Endothelial cell of umbilical vein (primary cell): ENCODE measurements at regions not wholly inside any gene's neighbourhood (a gene's known extent, or its start where the extent isn't known, plus 50 kb on each side); places are given as distances from the start of the nearest gene placed in this dataset.

Source experiments
- BruUV-seq: library from RNA; stranded (reverse); fragments of 400-500 nt; replicated peaks from 2 replicates; lab custom pipeline; 2021; lab: Mats Ljungman, UMichigan
- CTCF ChIA-PET: fragments of 300-600, 350-600 bp; sonication (Branson Sonifier 250); formaldehyde crosslinking; loops from one replicate; lab custom pipeline; 2021; ENCODE audit warnings: antibody characterized with exemption, inconsistent platforms; lab: Charles Lee
- POLR2A ChIA-PET: fragments of 300-600, 350-600 bp; sonication (Branson Sonifier 250); formaldehyde crosslinking; loops from one replicate; lab custom pipeline; 2021; ENCODE audit warnings: antibody characterized with exemption, inconsistent platforms; lab: Charles Lee
- DNase-seq: peaks from one replicate; pipeline ENCODE4 v3.0.0-alpha.2; 2011; ENCODE audit warnings: low read depth, low spot score
- FAIRE-seq: peaks from 2 replicates; lab custom pipeline; 2011; peaks lifted over from hg19 to GRCh38; lab: Jason Lieb, UNC
- H2AFZ ChIP-seq: 2 replicates; pipeline ENCODE4 v1.6.0; 2012; ENCODE audit warnings: low read depth, low read length, control low read depth, inconsistent platforms
- H3K27ac ChIP-seq: 2 replicates; pipeline ENCODE4 v1.5.1; 2011; ENCODE audit warnings: low read depth, mild to moderate bottlenecking, control low read depth, low read length, moderate library complexity; ENCODE audit not compliant: insufficient read depth
- H3K27me3 ChIP-seq, 2 experiments: 2 replicates each; pipeline versions ENCODE4 v1.6.0 to v1.6.1; 2011; ENCODE audit warnings: low read length in 2 of 2, mixed read lengths in 1 of 2; ENCODE audit not compliant: control insufficient read depth in 2 of 2, insufficient read depth in 2 of 2
- H3K36me3 ChIP-seq, 2 experiments: 2 replicates in 1 of 2; 3 replicates in 1 of 2; pipeline ENCODE4 v1.5.1; 2011; ENCODE audit warnings: low read length in 2 of 2, mild to moderate bottlenecking in 1 of 2, moderate library complexity in 1 of 2; ENCODE audit not compliant: control insufficient read depth in 2 of 2, insufficient read depth in 2 of 2; ENCODE audit errors: extremely low read depth in 1 of 2
- H3K4me1 ChIP-seq: 3 replicates; pipeline ENCODE4 v1.5.1; 2011; ENCODE audit warnings: mild to moderate bottlenecking, low read length; ENCODE audit not compliant: control insufficient read depth, insufficient read depth; ENCODE audit errors: extremely low read depth
- H3K4me2 ChIP-seq: 2 replicates; pipeline ENCODE4 v1.6.1; 2011; ENCODE audit warnings: low read length, control low read depth, mixed read lengths; ENCODE audit not compliant: insufficient read depth
- H3K4me3 ChIP-seq, 3 experiments: fragments of 200-600 bp in 1 of 3; sonication (generic), shearing (Covaris generic) in 1 of 3; replicated peaks in 1 of 3; 2 replicates each; pipeline ENCODE4 v1.5.1; 2011 to 2016; ENCODE audit warnings: control low read depth in 3 of 3, low read length in 3 of 3, mild to moderate bottlenecking in 2 of 3, inconsistent platforms in 1 of 3, low read depth in 1 of 3, moderate library complexity in 1 of 3; ENCODE audit not compliant: insufficient read depth in 1 of 3
- H3K79me2 ChIP-seq: 2 replicates; pipeline ENCODE4 v1.6.0; 2012; ENCODE audit warnings: low read length, inconsistent platforms; ENCODE audit not compliant: control insufficient read depth, insufficient read depth
- H3K9ac ChIP-seq: replicated peaks from 2 replicates; pipeline ENCODE3; 2011; ENCODE audit warnings: low read length, control low read depth; ENCODE audit not compliant: insufficient read depth; ENCODE audit errors: extremely low read depth
- H3K9me1 ChIP-seq: replicated peaks from 3 replicates; pipeline ENCODE4 v1.6.0; 2011; ENCODE audit warnings: mild to moderate bottlenecking, low read length; ENCODE audit not compliant: control insufficient read depth, insufficient read depth; ENCODE audit errors: extremely low read depth
- H3K9me3 ChIP-seq: replicated peaks from 2 replicates; pipeline ENCODE4 v1.5.1; 2012; ENCODE audit warnings: low read length, inconsistent platforms; ENCODE audit not compliant: control insufficient read depth, insufficient read depth
- H4K20me1 ChIP-seq: replicated peaks from 2 replicates; pipeline ENCODE3; 2011; ENCODE audit warnings: mild to moderate bottlenecking, low read length; ENCODE audit not compliant: control insufficient read depth, insufficient read depth; ENCODE audit errors: extremely low read depth
- CTCF ChIP-seq, 2 donors: IDR thresholded peaks; 1 replicate in 1 of 2; 2 replicates in 1 of 2; pipeline ENCODE4 v1.5.1; 2011; ENCODE audit warnings: low read length in 2 of 2, mild to moderate bottlenecking in 2 of 2, moderate library complexity in 2 of 2, control low read depth in 1 of 2, inconsistent platforms in 1 of 2, low read depth in 1 of 2; ENCODE audit not compliant: insufficient read depth in 1 of 2; ENCODE audit errors: extremely low read depth in 1 of 2
- EZH2 ChIP-seq: IDR thresholded peaks from 2 replicates; pipeline ENCODE4 v1.6.1; 2012; ENCODE audit warnings: borderline replicate concordance, low read depth, mild to moderate bottlenecking, moderate library complexity, low read length, inconsistent platforms; ENCODE audit not compliant: severe bottlenecking
- FOS ChIP-seq: IDR thresholded peaks from 2 replicates; pipeline ENCODE4 v1.6.1; 2011; ENCODE audit warnings: mild to moderate bottlenecking, low read length, moderate library complexity, borderline replicate concordance; ENCODE audit not compliant: insufficient read depth
- GATA2 ChIP-seq: IDR thresholded peaks from 2 replicates; pipeline ENCODE4 v1.7.0; 2011; ENCODE audit warnings: low read depth, mild to moderate bottlenecking, moderate library complexity, mixed read lengths, low read length; ENCODE audit not compliant: insufficient read length, insufficient read depth
- JUN ChIP-seq: IDR thresholded peaks from 2 replicates; pipeline ENCODE4 v1.6.1; 2011; ENCODE audit warnings: borderline replicate concordance, low read depth; ENCODE audit not compliant: insufficient read length, insufficient read depth
- MAX ChIP-seq: IDR thresholded peaks from 2 replicates; pipeline ENCODE4 v1.6.1; 2011; ENCODE audit not compliant: insufficient read depth, insufficient read length
- MYC ChIP-seq: IDR thresholded peaks from one replicate; pipeline ENCODE4 v1.6.1; 2011; ENCODE audit warnings: mild to moderate bottlenecking, low read depth, low read length
- POLR2A ChIP-seq: IDR thresholded peaks from 2 replicates; pipeline ENCODE4 v1.6.1; 2012; ENCODE audit warnings: low read depth, mild to moderate bottlenecking, control low read depth, low read length
- POLR2AphosphoS5 ChIP-seq: IDR thresholded peaks from 2 replicates; pipeline ENCODE4 v1.6.1; 2012; ENCODE audit warnings: low read depth, mild to moderate bottlenecking, control low read depth, low read length, moderate library complexity; ENCODE audit not compliant: insufficient read depth
- dilution Hi-C: fragments of 300-500 bp; cut with MboI; formaldehyde crosslinking; loops from one replicate; pipeline ENCODE4 v1.15.0; 2019; ENCODE audit warnings: low sequenced_read_pairs; ENCODE audit not compliant: extremely low pct_ligation_motif_present
- intact Hi-C: fragments of 100-400 bp; cut with micrococcal nuclease; formaldehyde crosslinking; loops from one replicate; pipeline ENCODE4 v1.10.0; 2022

- no peak for DNase-seq
- TF ChIP-seq JUN (no peak), CTCF (IDR thresholded peaks at IDR 0.05; ENCODE audit: extremely low read depth in 1 of 2, insufficient read depth in 1 of 2, low read depth in 1 of 2, low read length in 2 of 2) (no peak), MYC (no peak), GATA2 (no peak), EZH2 (no peak), POLR2A (no peak), POLR2AphosphoS5 (no peak), MAX (no peak), FOS (no peak)
- Histone ChIP-seq H3K4me3 (no peak overlapping the region), H3K27me3 (no peaks in the 10 kb centered on the region), H3K9me3 (no peaks in the 10 kb centered on the region), H2AFZ (no peak overlapping the region), H3K27ac (no peak overlapping the region), H3K36me3 (no peaks in the 10 kb centered on the region), H3K4me1 (no peaks in the 10 kb centered on the region), H4K20me1 (no peaks in the 10 kb centered on the region), H3K9me1 (no peaks in the 10 kb centered on the region), H3K79me2 (no peaks in the 10 kb centered on the region), H3K4me2 (no peak overlapping the region), H3K9ac (no peak overlapping the region)
- no TSS peak for BruUV-seq
- intact Hi-C loops (no loop called here), dilution Hi-C loops (no loop called here)
- POLR2A ChIA-PET: no interaction called here
- CTCF ChIA-PET: interaction anchor here (0.9 to 1.4 kb wide), 3 partner anchors 15 to 1856 kb away, joined by 3 to 5 read pairs (median 3); no protein-coding TSS in a partner anchor
- FAIRE-seq: no peak
Observed at GRCh38 chr3:145752576-145752975, 408.4 kb downstream of the PLOD2 start.
